Spleen (tissue), 7 donors: ENCODE measurements at regions not wholly inside any gene's neighbourhood (a gene's known extent, or its start where the extent isn't known, plus 50 kb on each side); places are given as distances from the start of the nearest gene placed in this dataset.

Experiments used
- CTCF ChIP-seq, 11 experiments: fragments of 200-600 bp in 7 of 11; fragments of 450-650 bp in 4 of 11; sonication (generic) in 4 of 11; IDR thresholded peaks in 8 of 11; conservative IDR thresholded peaks in 3 of 11; 1 replicate in 7 of 11; 2 replicates in 4 of 11; pipeline versions ENCODE4 v1.4.0 to v1.8.0; 2016 to 2021; ENCODE audit warnings: antibody characterized with exemption in 11 of 11, inconsistent platforms in 4 of 11, mild to moderate bottlenecking in 1 of 11
- POLR2A ChIP-seq, 3 donors: fragments of 450-650 bp; IDR thresholded peaks; one replicate each; pipeline ENCODE4 v1.5.1; 2017; ENCODE audit warnings: antibody characterized with exemption in 3 of 3, mild to moderate bottlenecking in 1 of 3
- POLR2AphosphoS5 ChIP-seq, 3 donors: sonication (generic); formaldehyde crosslinking; IDR thresholded peaks; one replicate each; pipeline ENCODE4 v1.5.1; 2017; ENCODE audit warnings: antibody characterized with exemption in 3 of 3
- donor health status: DM: no; HTN: no; CAD: no; lungs with moderate emphysema.
- donor health status: DM: no; HTN: no; CAD: no.
- donor health status: DM: no; HTN: no; CAD: no.

GRCh38 chr9:108483676-108484075, 372.1 kb downstream of the ACTL7B start:
- TF ChIP-seq POLR2A (IDR thresholded peaks at IDR 0.05) (no peak), CTCF (IDR thresholded peaks at IDR 0.05 in 8 of 11, conservative IDR thresholded peaks at IDR 0.05 in 3 of 11) (no peak), POLR2AphosphoS5 (IDR thresholded peaks at IDR 0.05) (no peak)
